ENCODE measurements at regions not wholly inside any gene's neighbourhood (a gene's known extent, or its start where the extent isn't known, plus 50 kb on each side); places are given as distances from the start of the nearest gene placed in this dataset.
A peak's percentile ranks its signal among the peaks of the same experiment; 100 is the strongest.

- no peaks in the 10 kb centered on the region for H3K4me1 ChIP-seq
- H3K27ac ChIP-seq, result no peak overlapping the region
- no peak for TF ChIP-seq POLR2AphosphoS5 (IDR thresholded peaks at IDR 0.05)
- no peak for TF ChIP-seq POLR2A (IDR thresholded peaks at IDR 0.05)
- TF ChIP-seq CTCF (IDR thresholded peaks at IDR 0.05), result no peak
- peak in 1 of 2 donors; percentile 10 for DNase-seq (ENCODE audit: low spot score in 2 of 2)
- no peaks in the 10 kb centered on the region for H3K9me3 ChIP-seq
- H3K36me3 ChIP-seq, result no peaks in the 10 kb centered on the region
- intact Hi-C loops (cut with DNase I; ENCODE audit: low total_unique reads), result no loop called here
- H3K4me3 ChIP-seq, result no peak overlapping the region
- H3K27me3 ChIP-seq, result no peaks in the 10 kb centered on the region
Observed at GRCh38 chr17:45651145-45651709, 132.9 kb upstream of the CRHR1 start.

- intact Hi-C loops (cut with DNase I; ENCODE audit: low total_unique reads), result no loop called here
- H3K27ac ChIP-seq, result no peak overlapping the region
- no peaks in the 10 kb centered on the region for H3K27me3 ChIP-seq
- H3K4me1 ChIP-seq, result no peaks in the 10 kb centered on the region
- TF ChIP-seq POLR2A (IDR thresholded peaks at IDR 0.05) (no peak), POLR2AphosphoS5 (IDR thresholded peaks at IDR 0.05) (no peak), CTCF (IDR thresholded peaks at IDR 0.05) (no peak)
- H3K36me3 ChIP-seq, result no peaks in the 10 kb centered on the region
- H3K9me3 ChIP-seq, result no peaks in the 10 kb centered on the region
- no peak overlapping the region for H3K4me3 ChIP-seq
- no peak for DNase-seq (ENCODE audit: low spot score in 2 of 2)
Observed at GRCh38 chr17:45653616-45654015, 130.5 kb upstream of the CRHR1 start.

DNA sequence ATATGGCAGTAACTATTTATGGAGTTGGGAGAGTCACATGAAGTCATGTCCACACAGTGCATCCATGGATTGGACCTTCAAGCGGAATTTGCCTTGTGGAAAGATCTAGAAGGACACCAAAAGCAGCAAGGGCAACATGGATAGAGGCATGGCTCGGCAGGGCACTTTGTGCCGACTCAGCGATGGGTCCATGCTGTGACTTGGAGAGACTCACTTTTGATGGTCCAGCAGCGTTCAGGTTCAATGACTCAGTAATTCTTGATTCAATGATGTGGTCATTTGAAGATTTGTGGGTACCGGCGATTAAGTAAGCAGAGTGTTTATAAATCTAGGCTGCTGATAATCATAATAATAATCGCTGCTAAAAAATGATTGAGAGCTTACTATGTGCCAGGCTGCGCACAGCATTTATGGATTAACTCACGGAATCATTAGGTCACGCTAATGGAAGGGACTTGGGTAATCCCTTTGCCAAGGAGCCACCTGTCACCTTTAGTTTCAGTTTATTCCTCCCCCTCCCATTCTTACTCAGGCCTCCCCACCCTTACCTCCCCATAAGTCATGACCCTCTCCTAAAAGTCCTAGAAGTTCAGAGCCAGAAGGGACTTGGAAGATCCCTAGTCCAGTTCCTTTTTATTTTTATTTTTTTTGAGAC is 127.5 kb upstream of the CRHR1 start:
- Histone ChIP-seq H3K4me1 (no peaks in the 10 kb centered on the region), H3K27ac (no peak overlapping the region), H3K4me3 (no peak overlapping the region), H3K36me3 (no peaks in the 10 kb centered on the region), H3K9me3 (no peaks in the 10 kb centered on the region), H3K27me3 (no peaks in the 10 kb centered on the region)
- TF ChIP-seq CTCF (IDR thresholded peaks at IDR 0.05), result no peak
- TF ChIP-seq POLR2A (IDR thresholded peaks at IDR 0.05), result no peak
- no peak for TF ChIP-seq POLR2AphosphoS5 (IDR thresholded peaks at IDR 0.05)
- intact Hi-C loops (cut with DNase I; ENCODE audit: low total_unique reads), result no loop called here
- DNase-seq (ENCODE audit: low spot score in 2 of 2), result no peak

GRCh38 chr17:45660474-45660873 is 123.6 kb upstream of the CRHR1 start:
- H3K4me3 ChIP-seq, result no peak overlapping the region
- no peaks in the 10 kb centered on the region for H3K27me3 ChIP-seq
- intact Hi-C loops (cut with DNase I; ENCODE audit: low total_unique reads), result no loop called here
- H3K27ac ChIP-seq, result no peak overlapping the region
- no peak for DNase-seq (ENCODE audit: low spot score in 2 of 2)
- no peaks in the 10 kb centered on the region for H3K4me1 ChIP-seq
- H3K9me3 ChIP-seq, result no peaks in the 10 kb centered on the region
- H3K36me3 ChIP-seq, result no peaks in the 10 kb centered on the region
- TF ChIP-seq POLR2AphosphoS5 (IDR thresholded peaks at IDR 0.05) (no peak), POLR2A (IDR thresholded peaks at IDR 0.05) (no peak), CTCF (IDR thresholded peaks at IDR 0.05) (no peak)

GRCh38 chr17:45662432-45662831 is 121.7 kb upstream of the CRHR1 start:
- Histone ChIP-seq H3K27me3 (no peaks in the 10 kb centered on the region), H3K4me1 (no peaks in the 10 kb centered on the region), H3K27ac (no peak overlapping the region), H3K9me3 (no peaks in the 10 kb centered on the region), H3K36me3 (no peaks in the 10 kb centered on the region), H3K4me3 (no peak overlapping the region)
- DNase-seq (ENCODE audit: low spot score in 2 of 2), result no peak
- TF ChIP-seq POLR2A (IDR thresholded peaks at IDR 0.05), result no peak
- no peak for TF ChIP-seq CTCF (IDR thresholded peaks at IDR 0.05)
- TF ChIP-seq POLR2AphosphoS5 (IDR thresholded peaks at IDR 0.05), result no peak
- intact Hi-C loops (cut with DNase I; ENCODE audit: low total_unique reads), result no loop called here

All from breast epithelium (tissue), 4 donors.